ENCODE measurements at regions not wholly inside any gene's neighbourhood (a gene's known extent, or its start where the extent isn't known, plus 50 kb on each side); places are given as distances from the start of the nearest gene placed in this dataset.

GRCh38 chr7:25835197-25835596, 316.8 kb upstream of the NFE2L3 start:
- DNase-seq (ENCODE audit: low spot score): no peak
- Histone ChIP-seq H3K27ac (ENCODE audit: low read depth, low read length, poor library complexity, severe bottlenecking) (no peak overlapping the region), H3K9me3 (ENCODE audit: low read length) (no peaks in the 10 kb centered on the region), H3K79me2 (ENCODE audit: insufficient read depth, low read depth, low read length) (no peaks in the 10 kb centered on the region), H3K9me2 (ENCODE audit: insufficient read depth, low read length) (no peaks in the 10 kb centered on the region), H3K4me2 (ENCODE audit: low read length) (no peak overlapping the region), H2AFZ (ENCODE audit: low read length) (no peak overlapping the region), H3K4me3 (ENCODE audit: low read depth, low read length, poor library complexity, severe bottlenecking) (no peak overlapping the region), H3K4me1 (ENCODE audit: insufficient read depth, low read length, poor library complexity, severe bottlenecking) (no peaks in the 10 kb centered on the region), H3K36me3 (ENCODE audit: insufficient read depth, low read length) (no peaks in the 10 kb centered on the region), H4K20me1 (ENCODE audit: insufficient read depth, low read length) (no peaks in the 10 kb centered on the region)
- POLR2A ChIA-PET: interaction anchor here (0.8 to 1.0 kb wide), 2 partner anchors 8 to 22 kb away, joined by 3 to 4 read pairs; no protein-coding TSS in a partner anchor
- CTCF ChIA-PET (ENCODE audit: unreplicated experiment): no interaction called here
- TF ChIP-seq CTCF (conservative IDR thresholded peaks at IDR 0.05; ENCODE audit: low read length): no peak
- TF ChIP-seq EZH2phosphoT487 (IDR thresholded peaks at IDR 0.05; ENCODE audit: borderline replicate concordance, low read depth, low read length): no peak
- intact Hi-C loops (cut with micrococcal nuclease; ENCODE audit: unreplicated experiment): no loop called here
- no TSS peak for BruUV-seq (replicated peaks)

GRCh38 chr7:25839084-25839769, 312.8 kb upstream of the NFE2L3 start:
- BruUV-seq (replicated peaks): no TSS peak
- intact Hi-C loops (cut with micrococcal nuclease; ENCODE audit: unreplicated experiment): no loop called here
- ChIA-PET CTCF (ENCODE audit: unreplicated experiment) (no interaction called here), POLR2A (no interaction called here)
- no peak overlapping the region for H3K4me3 ChIP-seq (ENCODE audit: low read depth, low read length, poor library complexity, severe bottlenecking)
- no peaks in the 10 kb centered on the region for H3K79me2 ChIP-seq (ENCODE audit: insufficient read depth, low read depth, low read length)
- H3K4me2 ChIP-seq (ENCODE audit: low read length): no peak overlapping the region
- H4K20me1 ChIP-seq (ENCODE audit: insufficient read depth, low read length): no peaks in the 10 kb centered on the region
- no peak for DNase-seq (ENCODE audit: low spot score)
- H3K36me3 ChIP-seq (ENCODE audit: insufficient read depth, low read length): no peaks in the 10 kb centered on the region
- H3K9me3 ChIP-seq (ENCODE audit: low read length): no peaks in the 10 kb centered on the region
- no peak for TF ChIP-seq EZH2phosphoT487 (IDR thresholded peaks at IDR 0.05; ENCODE audit: borderline replicate concordance, low read depth, low read length)
- TF ChIP-seq CTCF (conservative IDR thresholded peaks at IDR 0.05; ENCODE audit: low read length): peak; percentile 67
- H3K27ac ChIP-seq (ENCODE audit: low read depth, low read length, poor library complexity, severe bottlenecking): no peak overlapping the region
- H3K4me1 ChIP-seq (ENCODE audit: insufficient read depth, low read length, poor library complexity, severe bottlenecking): no peaks in the 10 kb centered on the region
- no peak overlapping the region for H2AFZ ChIP-seq (ENCODE audit: low read length)
- H3K9me2 ChIP-seq (ENCODE audit: insufficient read depth, low read length): no peaks in the 10 kb centered on the region

GRCh38 chr7:25840209-25840792, 311.7 kb upstream of the NFE2L3 start:
- H3K9me3 ChIP-seq (ENCODE audit: low read length): no peaks in the 10 kb centered on the region
- no peaks in the 10 kb centered on the region for H3K4me1 ChIP-seq (ENCODE audit: insufficient read depth, low read length, poor library complexity, severe bottlenecking)
- H3K79me2 ChIP-seq (ENCODE audit: insufficient read depth, low read depth, low read length): no peaks in the 10 kb centered on the region
- no peak overlapping the region for H3K4me3 ChIP-seq (ENCODE audit: low read depth, low read length, poor library complexity, severe bottlenecking)
- no peak overlapping the region for H3K27ac ChIP-seq (ENCODE audit: low read depth, low read length, poor library complexity, severe bottlenecking)
- H3K4me2 ChIP-seq (ENCODE audit: low read length): no peak overlapping the region
- BruUV-seq (replicated peaks): no TSS peak
- no peaks in the 10 kb centered on the region for H4K20me1 ChIP-seq (ENCODE audit: insufficient read depth, low read length)
- POLR2A ChIA-PET: no interaction called here
- CTCF ChIA-PET (ENCODE audit: unreplicated experiment): no interaction called here
- H3K9me2 ChIP-seq (ENCODE audit: insufficient read depth, low read length): no peaks in the 10 kb centered on the region
- TF ChIP-seq EZH2phosphoT487 (IDR thresholded peaks at IDR 0.05; ENCODE audit: borderline replicate concordance, low read depth, low read length) (no peak), CTCF (conservative IDR thresholded peaks at IDR 0.05; ENCODE audit: low read length) (no peak)
- intact Hi-C loops (cut with micrococcal nuclease; ENCODE audit: unreplicated experiment): no loop called here
- no peak overlapping the region for H2AFZ ChIP-seq (ENCODE audit: low read length)
- no peaks in the 10 kb centered on the region for H3K36me3 ChIP-seq (ENCODE audit: insufficient read depth, low read length)
- DNase-seq (ENCODE audit: low spot score): no peak

All from OCI-LY7 (cell line).